Activated CD8-positive, alpha-beta T cell treated with anti-CD3 and anti-CD28 coated beads for 36 hours (primary cell): ENCODE measurements at regions not wholly inside any gene's neighbourhood (a gene's known extent, or its start where the extent isn't known, plus 50 kb on each side); places are given as distances from the start of the nearest gene placed in this dataset.

Experiments used
- ATAC-seq: fragments of 200-7000 bp; cut with Tn5 transposase; one replicate; pipeline ENCODE4 v1.10.0; 2021; ENCODE audit warnings: mild to moderate bottlenecking, moderate library complexity
- CTCF ChIA-PET: fragments of 350-600 bp; sonication (Branson Sonifier 250); formaldehyde crosslinking; loops from one replicate; lab custom pipeline; 2021; ENCODE audit warnings: antibody characterized with exemption; lab: Charles Lee
- POLR2A ChIA-PET: fragments of 350-600 bp; sonication (Branson Sonifier 250); formaldehyde crosslinking; loops from one replicate; lab custom pipeline; 2021; ENCODE audit warnings: antibody characterized with exemption; lab: Charles Lee
- DNase-seq: peaks from one replicate; pipeline ENCODE4 v3.0.0-alpha.2; 2020
- H3K27ac Mint-ChIP-seq: one replicate; pipeline ENCODE4 v1.8.0; 2021; ENCODE audit warnings: mild to moderate bottlenecking, mixed read lengths
- H3K27me3 Mint-ChIP-seq: one replicate; pipeline ENCODE4 v1.8.0; 2021; ENCODE audit warnings: mixed read lengths
- H3K36me3 Mint-ChIP-seq: one replicate; pipeline ENCODE4 v1.8.0; 2021; ENCODE audit warnings: low read depth, mixed read lengths
- H3K4me1 Mint-ChIP-seq: one replicate; pipeline ENCODE4 v1.8.0; 2021; ENCODE audit warnings: low read depth, mixed read lengths
- H3K4me3 Mint-ChIP-seq: one replicate; pipeline ENCODE4 v1.8.0; 2021; ENCODE audit warnings: mild to moderate bottlenecking, moderate library complexity, mixed read lengths
- H3K9me3 Mint-ChIP-seq: one replicate; pipeline ENCODE4 v1.8.0; 2021; ENCODE audit warnings: mixed read lengths
- CTCF ChIP-seq: fragments of 200-600 bp; IDR thresholded peaks from one replicate; pipeline ENCODE4 v1.8.0; 2022; ENCODE audit warnings: antibody characterized with exemption, mild to moderate bottlenecking
- intact Hi-C: fragments of 100-400 bp; cut with micrococcal nuclease; formaldehyde crosslinking; loops from one replicate; pipeline ENCODE4 v1.10.0; 2022

- no peak for ATAC-seq
Observed at GRCh38 chr3:175983379-175983778, 1124.2 kb downstream of the NAALADL2 start.

GRCh38 chr3:175980486-175981090 is 1121.5 kb downstream of the NAALADL2 start:
- ChIA-PET POLR2A (no interaction called here), CTCF (no interaction called here)
- no peaks in the 10 kb centered on the region for H3K36me3 Mint-ChIP-seq
- DNase-seq = no peak
- TF ChIP-seq CTCF = no peak
- intact Hi-C loops = no loop called here
- H3K27ac Mint-ChIP-seq = no peak overlapping the region
- peaks cover 5% of the 10 kb centered on the region for H3K9me3 Mint-ChIP-seq
- no peaks in the 10 kb centered on the region for H3K27me3 Mint-ChIP-seq
- no peaks in the 10 kb centered on the region for H3K4me1 Mint-ChIP-seq
- H3K4me3 Mint-ChIP-seq = no peak overlapping the region
- ATAC-seq = no peak

More at GRCh38 chr3:175983379-175983778, 1124.2 kb downstream of the NAALADL2 start:
- Mint-ChIP-seq H3K9me3 (peaks cover 10% of the 10 kb centered on the region), H3K4me3 (no peak overlapping the region), H3K4me1 (no peaks in the 10 kb centered on the region), H3K36me3 (no peaks in the 10 kb centered on the region), H3K27me3 (no peaks in the 10 kb centered on the region), H3K27ac (no peak overlapping the region)
- no peak for TF ChIP-seq CTCF
- no peak for DNase-seq
- ChIA-PET CTCF (no interaction called here), POLR2A (no interaction called here)
- intact Hi-C loops = no loop called here

- CTCF ChIA-PET = no interaction called here
- ATAC-seq (no peak), DNase-seq (no peak)
- no peaks in the 10 kb centered on the region for H3K4me1 Mint-ChIP-seq
- no peak for TF ChIP-seq CTCF
- intact Hi-C loops = no loop called here
- H3K36me3 Mint-ChIP-seq = no peaks in the 10 kb centered on the region
- POLR2A ChIA-PET = no interaction called here
- H3K9me3 Mint-ChIP-seq = peaks cover 5% of the 10 kb centered on the region
- no peaks in the 10 kb centered on the region for H3K27me3 Mint-ChIP-seq
- H3K4me3 Mint-ChIP-seq = no peak overlapping the region
- no peak overlapping the region for H3K27ac Mint-ChIP-seq
Observed at GRCh38 chr3:175977968-175978752, 1119.0 kb downstream of the NAALADL2 start.

- Mint-ChIP-seq H3K27me3 (no peaks in the 10 kb centered on the region), H3K27ac (no peak overlapping the region), H3K36me3 (no peaks in the 10 kb centered on the region), H3K4me1 (no peaks in the 10 kb centered on the region), H3K9me3 (peaks cover 24% of the 10 kb centered on the region), H3K4me3 (no peak overlapping the region)
- ATAC-seq = no peak
- POLR2A ChIA-PET = no interaction called here
- DNase-seq = no peak
- CTCF ChIA-PET = no interaction called here
- intact Hi-C loops = no loop called here
- no peak for TF ChIP-seq CTCF
Observed at GRCh38 chr3:175969456-175969855, 1110.3 kb downstream of the NAALADL2 start.

- no peak for TF ChIP-seq CTCF
- intact Hi-C loops = no loop called here
- Mint-ChIP-seq H3K36me3 (no peaks in the 10 kb centered on the region), H3K27me3 (no peaks in the 10 kb centered on the region), H3K27ac (no peak overlapping the region), H3K9me3 (peaks cover 23% of the 10 kb centered on the region), H3K4me1 (no peaks in the 10 kb centered on the region), H3K4me3 (no peak overlapping the region)
- ChIA-PET POLR2A (interaction anchor here (0.6 kb wide), 1 partner anchor 1287 kb away, joined by 3 read pairs; no protein-coding TSS in a partner anchor), CTCF (no interaction called here)
- DNase-seq = no peak
- no peak for ATAC-seq
Observed at GRCh38 chr3:175965036-175965435, 1105.9 kb downstream of the NAALADL2 start.
